Progenitor cell of endocrine pancreas (in vitro differentiated cells): ENCODE measurements at regions not wholly inside any gene's neighbourhood (a gene's known extent, or its start where the extent isn't known, plus 50 kb on each side); places are given as distances from the start of the nearest gene placed in this dataset.
"Not testable (repeated sequence)": the region's sequence is repeated elsewhere in the genome, so short reads cannot be mapped to it uniquely, and the experiment has no call there.

Source experiments
- DNase-seq: peaks from one replicate; pipeline ENCODE4 v3.0.0; 2021; ENCODE audit warnings: low spot score; ENCODE audit not compliant: unreplicated experiment
- H3K27ac Mint-ChIP-seq: 2 replicates; pipeline ENCODE4 v1.8.0; 2021; ENCODE audit warnings: mild to moderate bottlenecking, moderate library complexity, mixed read lengths
- H3K27me3 Mint-ChIP-seq: 2 replicates; pipeline ENCODE4 v1.8.0; 2021; ENCODE audit warnings: mixed read lengths
- H3K36me3 Mint-ChIP-seq: 2 replicates; pipeline ENCODE4 v1.8.0; 2022; ENCODE audit warnings: mixed read lengths; ENCODE audit not compliant: insufficient read depth
- H3K4me1 Mint-ChIP-seq: 2 replicates; pipeline ENCODE4 v1.8.0; 2021; ENCODE audit warnings: low read depth, mixed read lengths
- H3K4me3 Mint-ChIP-seq: 2 replicates; pipeline ENCODE4 v1.8.0; 2021; ENCODE audit warnings: low read depth, mild to moderate bottlenecking, moderate library complexity, mixed read lengths
- H3K9me3 Mint-ChIP-seq: 2 replicates; pipeline ENCODE4 v1.8.0; 2021; ENCODE audit warnings: low read depth, mixed read lengths
- CTCF ChIP-seq: fragments of 200-600 bp; sonication (generic); IDR thresholded peaks from one replicate; pipeline ENCODE4 v1.5.0; 2021; ENCODE audit warnings: antibody characterized with exemption, mild to moderate bottlenecking; ENCODE audit not compliant: unreplicated experiment

- Mint-ChIP-seq H3K27me3 (no peaks in the 10 kb centered on the region), H3K9me3 (no peaks in the 10 kb centered on the region), H3K27ac (no peak overlapping the region), H3K36me3 (no peaks in the 10 kb centered on the region), H3K4me3 (no peak overlapping the region), H3K4me1 (no peaks in the 10 kb centered on the region)
- DNase-seq = no peak
- TF ChIP-seq CTCF = no peak
These were observed 703.2 kb upstream of the FSHR start for GRCh38 chr2:49857371-49858112.

GRCh38 chr2:49845671-49846070, 691.4 kb upstream of the FSHR start:
- no peak for TF ChIP-seq CTCF
- H3K9me3 Mint-ChIP-seq = peaks cover 6% of the 10 kb centered on the region
- no peak for DNase-seq
- peaks cover 7% of the 10 kb centered on the region for H3K4me1 Mint-ChIP-seq
- H3K27me3 Mint-ChIP-seq = peaks cover under 1% of the 10 kb centered on the region
- H3K36me3 Mint-ChIP-seq = peaks cover 1% of the 10 kb centered on the region
- H3K4me3 Mint-ChIP-seq = no peak overlapping the region
- H3K27ac Mint-ChIP-seq = no peak overlapping the region

- peaks cover 4% of the 10 kb centered on the region for H3K27me3 Mint-ChIP-seq
- DNase-seq = no peak
- no peak overlapping the region for H3K4me3 Mint-ChIP-seq
- H3K27ac Mint-ChIP-seq = no peak overlapping the region
- H3K36me3 Mint-ChIP-seq = peaks cover 1% of the 10 kb centered on the region
- peaks cover 7% of the 10 kb centered on the region for H3K4me1 Mint-ChIP-seq
- TF ChIP-seq CTCF = no peak
- H3K9me3 Mint-ChIP-seq = peaks cover 6% of the 10 kb centered on the region
These were observed 690.7 kb upstream of the FSHR start for GRCh38 chr2:49845021-49845420.

GRCh38 chr2:49844113-49844512, 689.8 kb upstream of the FSHR start:
- DNase-seq, H3K36me3 Mint-ChIP-seq, H3K4me3 Mint-ChIP-seq, H3K27me3 Mint-ChIP-seq, H3K9me3 Mint-ChIP-seq, H3K27ac Mint-ChIP-seq, H3K4me1 Mint-ChIP-seq: not testable (repeated sequence)

GRCh38 chr2:49843314-49843713, 689.0 kb upstream of the FSHR start:
- DNase-seq = no peak
- Mint-ChIP-seq H3K27ac (no peak overlapping the region), H3K4me3 (no peak overlapping the region), H3K36me3 (peaks cover 1% of the 10 kb centered on the region), H3K9me3 (peaks cover 6% of the 10 kb centered on the region), H3K27me3 (peaks cover 5% of the 10 kb centered on the region), H3K4me1 (peaks cover 7% of the 10 kb centered on the region)
- no peak for TF ChIP-seq CTCF

GRCh38 chr2:49840428-49840975, 686.2 kb upstream of the FSHR start:
- peaks cover 5% of the 10 kb centered on the region for H3K27me3 Mint-ChIP-seq
- no peak for TF ChIP-seq CTCF
- DNase-seq = no peak
- H3K36me3 Mint-ChIP-seq = peaks cover 1% of the 10 kb centered on the region
- H3K4me1 Mint-ChIP-seq = peaks cover 20% of the 10 kb centered on the region
- H3K9me3 Mint-ChIP-seq = peaks cover 6% of the 10 kb centered on the region
- H3K27ac Mint-ChIP-seq = no peak overlapping the region
- no peak overlapping the region for H3K4me3 Mint-ChIP-seq
